Colonic mucosa (tissue), 4 donors: ENCODE measurements at regions not wholly inside any gene's neighbourhood (a gene's known extent, or its start where the extent isn't known, plus 50 kb on each side); places are given as distances from the start of the nearest gene placed in this dataset.

Source experiments
- DNase-seq: peaks from one replicate; pipeline ENCODE4 v3.0.0-alpha.2; 2020
- H3K27ac ChIP-seq: fragments of 200-600 bp; one replicate; pipeline ENCODE4 v1.8.0; 2021
- H3K27me3 ChIP-seq: fragments of 200-600 bp; one replicate; pipeline ENCODE4 v1.8.0; 2021
- H3K36me3 ChIP-seq: fragments of 200-600 bp; one replicate; pipeline ENCODE4 v1.8.0; 2021
- H3K4me1 ChIP-seq: fragments of 200-600 bp; one replicate; pipeline ENCODE4 v1.8.0; 2021; ENCODE audit warnings: mild to moderate bottlenecking
- H3K4me3 ChIP-seq: fragments of 200-600 bp; one replicate; pipeline ENCODE4 v1.8.0; 2021
- H3K9ac ChIP-seq, 2 donors: one replicate each; pipeline ENCODE4 v1.7.0; 2013; ENCODE audit warnings: control low read depth in 2 of 2, low read depth in 2 of 2, low read length in 2 of 2
- H3K9me3 ChIP-seq: fragments of 200-600 bp; one replicate; pipeline ENCODE4 v1.8.0; 2021
- CTCF ChIP-seq: fragments of 200-600 bp; IDR thresholded peaks from one replicate; pipeline ENCODE4 v1.8.0; 2022; ENCODE audit warnings: antibody characterized with exemption, mild to moderate bottlenecking
- intact Hi-C: fragments of 100-400 bp; cut with DNase I; formaldehyde crosslinking; loops from one replicate; pipeline ENCODE4 v1.14.1; 2022
- donor health status: healthy.
- donor health status: DM: no; HTN: no; CAD: no.
- donor health status: DM: no; HTN: no; CAD: no.

GRCh38 chr10:93146336-93146735 lies 72.6 kb downstream of the CYP26A1 start:
- H3K36me3 ChIP-seq = no peaks in the 10 kb centered on the region
- no peak for TF ChIP-seq CTCF
- no peaks in the 10 kb centered on the region for H3K9me3 ChIP-seq
- H3K4me1 ChIP-seq = no peaks in the 10 kb centered on the region
- H3K27me3 ChIP-seq = no peaks in the 10 kb centered on the region
- H3K4me3 ChIP-seq = no peak overlapping the region
- no peak for DNase-seq
- intact Hi-C loops = no loop called here
- H3K9ac ChIP-seq = no peak overlapping the region
- H3K27ac ChIP-seq = no peak overlapping the region

- Histone ChIP-seq H3K9ac (no peak overlapping the region), H3K9me3 (no peaks in the 10 kb centered on the region), H3K4me1 (no peaks in the 10 kb centered on the region), H3K36me3 (no peaks in the 10 kb centered on the region), H3K27ac (no peak overlapping the region), H3K27me3 (no peaks in the 10 kb centered on the region), H3K4me3 (no peak overlapping the region)
- DNase-seq = no peak
- no peak for TF ChIP-seq CTCF
- intact Hi-C loops = no loop called here
Measured at GRCh38 chr10:93147281-93147680, 73.6 kb downstream of the CYP26A1 start.

- Histone ChIP-seq H3K27ac (no peak overlapping the region), H3K9me3 (no peaks in the 10 kb centered on the region), H3K9ac (no peak overlapping the region), H3K27me3 (no peaks in the 10 kb centered on the region), H3K4me3 (no peak overlapping the region), H3K36me3 (no peaks in the 10 kb centered on the region), H3K4me1 (no peaks in the 10 kb centered on the region)
- DNase-seq = no peak
- TF ChIP-seq CTCF = no peak
- intact Hi-C loops = no loop called here
Measured at GRCh38 chr10:93148476-93148875, 74.8 kb downstream of the CYP26A1 start.

GRCh38 chr10:93149761-93150160 lies 76.1 kb downstream of the CYP26A1 start:
- no peak for DNase-seq
- intact Hi-C loops = no loop called here
- Histone ChIP-seq H3K9ac (no peak overlapping the region), H3K36me3 (no peaks in the 10 kb centered on the region), H3K4me1 (no peaks in the 10 kb centered on the region), H3K9me3 (no peaks in the 10 kb centered on the region), H3K27ac (no peak overlapping the region), H3K4me3 (no peak overlapping the region), H3K27me3 (no peaks in the 10 kb centered on the region)
- no peak for TF ChIP-seq CTCF

- H3K4me1 ChIP-seq = no peaks in the 10 kb centered on the region
- intact Hi-C loops = no loop called here
- no peak overlapping the region for H3K9ac ChIP-seq
- DNase-seq = no peak
- no peaks in the 10 kb centered on the region for H3K9me3 ChIP-seq
- no peaks in the 10 kb centered on the region for H3K27me3 ChIP-seq
- no peaks in the 10 kb centered on the region for H3K36me3 ChIP-seq
- H3K4me3 ChIP-seq = no peak overlapping the region
- no peak for TF ChIP-seq CTCF
- H3K27ac ChIP-seq = no peak overlapping the region
Measured at GRCh38 chr10:93150289-93150688, 76.6 kb downstream of the CYP26A1 start.

- intact Hi-C loops = no loop called here
- no peak for TF ChIP-seq CTCF
- H3K9me3 ChIP-seq = no peaks in the 10 kb centered on the region
- no peak overlapping the region for H3K4me3 ChIP-seq
- no peak overlapping the region for H3K27ac ChIP-seq
- no peak for DNase-seq
- H3K4me1 ChIP-seq = no peaks in the 10 kb centered on the region
- H3K9ac ChIP-seq = no peak overlapping the region
- no peaks in the 10 kb centered on the region for H3K27me3 ChIP-seq
- H3K36me3 ChIP-seq = no peaks in the 10 kb centered on the region
Measured at GRCh38 chr10:93150990-93151547, 77.4 kb downstream of the CYP26A1 start.
